NT2/D1 (cell line): ENCODE measurements at regions not wholly inside any gene's neighbourhood (a gene's known extent, or its start where the extent isn't known, plus 50 kb on each side); places are given as distances from the start of the nearest gene placed in this dataset.

Experiments used
- SUZ12 ChIP-seq: IDR thresholded peaks from 2 replicates; pipeline ENCODE4 v1.6.1; 2011; ENCODE audit not compliant: insufficient read length, insufficient read depth; ENCODE audit errors: extremely low read depth
- YY1 ChIP-seq: IDR thresholded peaks from 2 replicates; pipeline ENCODE4 v1.6.1; 2011; ENCODE audit not compliant: insufficient read length, insufficient read depth

- no peak for TF ChIP-seq SUZ12
- no peak for TF ChIP-seq YY1
Observed at GRCh38 chr7:124422081-124422480, 343.5 kb downstream of the GPR37 start.
